ENCODE measurements at regions not wholly inside any gene's neighbourhood (a gene's known extent, or its start where the extent isn't known, plus 50 kb on each side); places are given as distances from the start of the nearest gene placed in this dataset.

GRCh38 chr10:28879246-28879645 lies 201.9 kb downstream of the BAMBI start:
- no peak for TF ChIP-seq ZFX (IDR thresholded peaks at IDR 0.05)
- no peak for TF ChIP-seq CTCF (conservative IDR thresholded peaks at IDR 0.05)
